OCI-LY1 (cell line): ENCODE measurements at regions not wholly inside any gene's neighbourhood (a gene's known extent, or its start where the extent isn't known, plus 50 kb on each side); places are given as distances from the start of the nearest gene placed in this dataset.

ENCODE experiments used
- EZH2 ChIP-seq: fragments of 200-600 bp; sonication (generic), shearing (Covaris generic); IDR thresholded peaks from 2 replicates; pipeline ENCODE4 v1.8.0; 2017; ENCODE audit warnings: borderline replicate concordance, mixed run types, mild to moderate bottlenecking, antibody characterized with exemption, low read length, moderate library complexity, mixed read lengths
- TF ChIP-seq, protein P1 (sequence below): fragments of 200-600 bp; sonication (generic), shearing (Covaris generic); IDR thresholded peaks from 2 replicates; pipeline ENCODE4 v1.5.1; 2017; ENCODE audit warnings: mild to moderate bottlenecking, antibody characterized with exemption, low read length, moderate library complexity, mixed read lengths

DNA sequence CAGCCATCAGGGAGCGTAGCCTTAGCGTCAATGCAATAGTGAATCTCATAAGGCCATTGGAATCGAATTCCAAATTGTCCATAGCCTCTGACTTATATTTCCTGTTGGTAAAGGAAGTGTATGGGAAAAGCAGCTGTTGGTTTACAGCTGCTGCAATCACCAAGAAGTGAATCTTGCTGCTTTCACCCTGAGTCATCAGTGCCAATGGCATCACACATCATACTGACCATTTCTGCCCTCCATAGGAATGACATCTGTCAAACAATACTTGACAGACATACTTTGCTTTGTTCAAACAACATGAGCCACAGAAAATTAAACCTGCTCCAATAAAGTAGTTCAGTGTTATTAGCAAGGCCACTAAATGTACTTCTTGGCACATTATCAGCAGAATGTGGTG, 111.2 kb upstream of the KLHL29 start:
- TF ChIP-seq, protein P1, sequence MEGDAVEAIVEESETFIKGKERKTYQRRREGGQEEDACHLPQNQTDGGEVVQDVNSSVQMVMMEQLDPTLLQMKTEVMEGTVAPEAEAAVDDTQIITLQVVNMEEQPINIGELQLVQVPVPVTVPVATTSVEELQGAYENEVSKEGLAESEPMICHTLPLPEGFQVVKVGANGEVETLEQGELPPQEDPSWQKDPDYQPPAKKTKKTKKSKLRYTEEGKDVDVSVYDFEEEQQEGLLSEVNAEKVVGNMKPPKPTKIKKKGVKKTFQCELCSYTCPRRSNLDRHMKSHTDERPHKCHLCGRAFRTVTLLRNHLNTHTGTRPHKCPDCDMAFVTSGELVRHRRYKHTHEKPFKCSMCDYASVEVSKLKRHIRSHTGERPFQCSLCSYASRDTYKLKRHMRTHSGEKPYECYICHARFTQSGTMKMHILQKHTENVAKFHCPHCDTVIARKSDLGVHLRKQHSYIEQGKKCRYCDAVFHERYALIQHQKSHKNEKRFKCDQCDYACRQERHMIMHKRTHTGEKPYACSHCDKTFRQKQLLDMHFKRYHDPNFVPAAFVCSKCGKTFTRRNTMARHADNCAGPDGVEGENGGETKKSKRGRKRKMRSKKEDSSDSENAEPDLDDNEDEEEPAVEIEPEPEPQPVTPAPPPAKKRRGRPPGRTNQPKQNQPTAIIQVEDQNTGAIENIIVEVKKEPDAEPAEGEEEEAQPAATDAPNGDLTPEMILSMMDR, result no peak
- TF ChIP-seq EZH2, result no peak
